Mucosa of descending colon (tissue), 3 donors: ENCODE measurements at regions not wholly inside any gene's neighbourhood (a gene's known extent, or its start where the extent isn't known, plus 50 kb on each side); places are given as distances from the start of the nearest gene placed in this dataset.

Source experiments
- ATAC-seq: fragments of 200-7000 bp; cut with Tn5 transposase; one replicate; pipeline ENCODE4 v1.9.1; 2020; ENCODE audit warnings: mild to moderate bottlenecking, moderate library complexity
- DNase-seq, 3 donors: peaks; one replicate each; pipeline ENCODE4 v3.0.0-alpha.2; 2020
- H3K36me3 ChIP-seq: fragments of 200-600 bp; one replicate; pipeline ENCODE4 v1.8.0; 2021; ENCODE audit warnings: low read depth, mild to moderate bottlenecking
- H3K4me1 ChIP-seq: fragments of 200-600 bp; one replicate; pipeline ENCODE4 v1.8.0; 2021; ENCODE audit warnings: low read depth, mild to moderate bottlenecking
- H3K4me3 ChIP-seq: fragments of 200-600 bp; one replicate; pipeline ENCODE4 v1.8.0; 2021; ENCODE audit warnings: mild to moderate bottlenecking
- H3K9me3 ChIP-seq: fragments of 200-600 bp; one replicate; pipeline ENCODE4 v1.8.0; 2021; ENCODE audit warnings: mild to moderate bottlenecking
- intact Hi-C, 2 donors: fragments of 100-400 bp; cut with DNase I in 1 of 2; cut with micrococcal nuclease in 1 of 2; formaldehyde crosslinking; loops; one replicate each; pipeline versions ENCODE4 v1.11.0 to v1.11.1; 2022; cut with DNase I, micrococcal nuclease
- TF ChIP-seq, protein P1 (sequence below): fragments of 200-600 bp; IDR thresholded peaks from one replicate; pipeline ENCODE4 v1.8.0; 2022; ENCODE audit warnings: antibody characterized with exemption, mild to moderate bottlenecking
- donor health status: DM: no; HTN: no; CAD: no; lungs with moderate emphysema.
- donor health status: DM: no; HTN: no; CAD: no.
- donor health status: DM: no; HTN: yes; CAD: no.

DNA sequence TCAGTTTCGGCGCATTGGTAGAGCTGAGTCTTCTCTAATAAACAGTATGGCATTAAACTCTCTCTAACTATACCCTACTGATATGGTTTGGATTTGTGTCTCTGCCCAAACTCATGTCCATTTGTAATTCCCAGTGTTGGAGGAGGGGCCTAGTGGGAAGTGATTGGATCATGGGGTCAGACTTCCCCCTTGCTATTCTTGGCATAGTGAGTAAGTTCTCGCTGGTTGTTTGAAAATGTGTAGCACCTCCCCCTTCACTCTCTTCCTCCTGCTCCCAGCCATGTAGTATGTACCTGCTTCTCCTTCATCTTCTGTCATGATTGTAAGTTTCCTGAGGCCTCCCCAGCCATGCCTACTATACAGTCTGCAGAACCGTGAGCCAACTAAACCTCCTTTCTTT lies 682.7 kb upstream of the ARGLU1 start:
- no peak overlapping the region for H3K4me3 ChIP-seq
- intact Hi-C loops, result no loop called here
- no peaks in the 10 kb centered on the region for H3K9me3 ChIP-seq
- TF ChIP-seq, protein P1, sequence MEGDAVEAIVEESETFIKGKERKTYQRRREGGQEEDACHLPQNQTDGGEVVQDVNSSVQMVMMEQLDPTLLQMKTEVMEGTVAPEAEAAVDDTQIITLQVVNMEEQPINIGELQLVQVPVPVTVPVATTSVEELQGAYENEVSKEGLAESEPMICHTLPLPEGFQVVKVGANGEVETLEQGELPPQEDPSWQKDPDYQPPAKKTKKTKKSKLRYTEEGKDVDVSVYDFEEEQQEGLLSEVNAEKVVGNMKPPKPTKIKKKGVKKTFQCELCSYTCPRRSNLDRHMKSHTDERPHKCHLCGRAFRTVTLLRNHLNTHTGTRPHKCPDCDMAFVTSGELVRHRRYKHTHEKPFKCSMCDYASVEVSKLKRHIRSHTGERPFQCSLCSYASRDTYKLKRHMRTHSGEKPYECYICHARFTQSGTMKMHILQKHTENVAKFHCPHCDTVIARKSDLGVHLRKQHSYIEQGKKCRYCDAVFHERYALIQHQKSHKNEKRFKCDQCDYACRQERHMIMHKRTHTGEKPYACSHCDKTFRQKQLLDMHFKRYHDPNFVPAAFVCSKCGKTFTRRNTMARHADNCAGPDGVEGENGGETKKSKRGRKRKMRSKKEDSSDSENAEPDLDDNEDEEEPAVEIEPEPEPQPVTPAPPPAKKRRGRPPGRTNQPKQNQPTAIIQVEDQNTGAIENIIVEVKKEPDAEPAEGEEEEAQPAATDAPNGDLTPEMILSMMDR, result no peak
- H3K4me1 ChIP-seq, result no peaks in the 10 kb centered on the region
- no peak for ATAC-seq
- no peaks in the 10 kb centered on the region for H3K36me3 ChIP-seq
- no peak for DNase-seq

DNA sequence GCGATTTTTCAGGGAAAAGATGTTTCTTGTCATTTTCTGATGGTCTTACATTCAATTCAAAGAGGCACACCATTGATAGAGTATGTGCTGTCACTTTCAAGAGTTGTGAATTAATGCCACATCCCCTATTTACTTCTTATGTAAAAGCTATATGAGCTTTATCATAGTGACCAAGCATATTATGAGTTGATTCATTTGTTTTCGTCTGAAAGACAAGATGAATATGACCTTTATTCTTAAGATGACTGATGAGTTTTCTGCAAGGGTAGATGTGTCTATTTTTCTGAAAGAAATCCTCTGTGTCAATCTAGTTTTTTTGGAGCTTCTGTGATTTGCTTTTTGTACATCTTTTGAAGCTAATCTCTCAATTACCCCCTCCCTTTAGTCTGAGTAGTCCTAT lies 676.3 kb upstream of the ARGLU1 start:
- ATAC-seq (no peak), DNase-seq (no peak)
- intact Hi-C loops, result no loop called here
- no peak overlapping the region for H3K4me3 ChIP-seq
- TF ChIP-seq, protein P1, result no peak
- H3K4me1 ChIP-seq, result no peaks in the 10 kb centered on the region
- no peaks in the 10 kb centered on the region for H3K36me3 ChIP-seq
- H3K9me3 ChIP-seq, result no peaks in the 10 kb centered on the region

DNA sequence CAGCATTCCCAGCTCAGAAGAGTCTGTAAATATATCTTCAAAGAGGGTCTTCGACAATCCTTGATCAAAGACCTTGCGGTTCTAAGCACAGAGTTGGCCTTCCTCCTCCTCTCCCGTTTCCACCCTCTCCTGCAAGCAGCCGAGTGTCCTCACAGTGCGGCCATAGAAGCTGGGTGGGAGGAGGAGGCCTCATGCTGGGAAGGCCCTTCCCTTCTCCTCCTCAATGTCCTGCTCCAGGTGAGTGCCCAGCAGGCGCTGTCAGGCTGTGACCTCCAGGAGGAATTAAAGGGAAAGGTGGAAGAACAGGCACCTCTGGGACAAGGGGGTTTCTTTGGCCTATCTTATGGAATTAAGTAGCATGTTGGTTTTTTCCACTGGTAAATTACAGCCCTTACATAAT lies 674.2 kb upstream of the ARGLU1 start:
- Histone ChIP-seq H3K4me1 (no peaks in the 10 kb centered on the region), H3K9me3 (no peaks in the 10 kb centered on the region), H3K36me3 (no peaks in the 10 kb centered on the region), H3K4me3 (no peak overlapping the region)
- ATAC-seq, result no peak
- no peak for DNase-seq
- TF ChIP-seq, protein P1, result no peak
- intact Hi-C loops, result no loop called here

DNA sequence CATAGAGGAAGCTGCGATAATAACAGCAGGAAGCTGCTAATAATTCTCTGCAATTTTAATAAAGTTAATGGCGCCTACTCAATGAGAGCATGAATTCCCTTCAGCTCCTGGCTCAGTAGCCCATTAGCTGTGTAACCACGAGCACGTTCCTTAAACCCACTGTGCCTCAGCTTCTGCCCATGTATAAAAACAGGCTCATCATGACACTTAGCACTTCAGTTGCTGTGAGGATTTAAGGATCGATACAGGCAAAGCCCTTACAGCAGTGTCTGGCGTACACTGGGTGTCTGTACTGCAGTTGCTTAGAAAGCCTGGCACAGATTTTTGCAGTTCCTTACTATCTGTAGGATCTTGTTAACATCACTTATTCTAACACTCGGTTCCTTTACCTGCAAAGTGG lies 673.4 kb upstream of the ARGLU1 start:
- ATAC-seq (no peak), DNase-seq (no peak)
- intact Hi-C loops, result no loop called here
- no peak overlapping the region for H3K4me3 ChIP-seq
- TF ChIP-seq, protein P1, result no peak
- H3K4me1 ChIP-seq, result no peaks in the 10 kb centered on the region
- no peaks in the 10 kb centered on the region for H3K9me3 ChIP-seq
- no peaks in the 10 kb centered on the region for H3K36me3 ChIP-seq

DNA sequence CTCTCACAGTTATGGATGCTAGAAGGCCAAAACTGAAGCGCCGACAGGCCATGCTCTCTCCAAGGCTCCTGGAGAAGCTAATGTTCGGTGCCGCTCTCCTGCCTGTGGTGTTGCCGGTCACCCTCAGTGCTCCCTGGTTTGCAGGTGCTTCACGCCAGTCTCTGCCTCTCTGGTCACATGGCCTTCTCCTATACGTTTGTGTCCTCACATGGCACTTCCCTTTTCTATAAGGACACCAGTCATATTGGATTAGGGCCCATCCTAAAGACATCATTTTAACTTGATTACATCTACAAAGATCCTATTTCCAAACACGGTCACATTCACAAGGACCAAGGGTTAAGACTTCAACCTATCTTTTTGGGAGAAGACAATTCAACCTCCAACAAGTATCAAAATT lies 671.3 kb upstream of the ARGLU1 start:
- intact Hi-C loops, result no loop called here
- Histone ChIP-seq H3K4me3 (no peak overlapping the region), H3K36me3 (no peaks in the 10 kb centered on the region), H3K4me1 (no peaks in the 10 kb centered on the region), H3K9me3 (no peaks in the 10 kb centered on the region)
- DNase-seq, result no peak
- TF ChIP-seq, protein P1, result no peak
- no peak for ATAC-seq

DNA sequence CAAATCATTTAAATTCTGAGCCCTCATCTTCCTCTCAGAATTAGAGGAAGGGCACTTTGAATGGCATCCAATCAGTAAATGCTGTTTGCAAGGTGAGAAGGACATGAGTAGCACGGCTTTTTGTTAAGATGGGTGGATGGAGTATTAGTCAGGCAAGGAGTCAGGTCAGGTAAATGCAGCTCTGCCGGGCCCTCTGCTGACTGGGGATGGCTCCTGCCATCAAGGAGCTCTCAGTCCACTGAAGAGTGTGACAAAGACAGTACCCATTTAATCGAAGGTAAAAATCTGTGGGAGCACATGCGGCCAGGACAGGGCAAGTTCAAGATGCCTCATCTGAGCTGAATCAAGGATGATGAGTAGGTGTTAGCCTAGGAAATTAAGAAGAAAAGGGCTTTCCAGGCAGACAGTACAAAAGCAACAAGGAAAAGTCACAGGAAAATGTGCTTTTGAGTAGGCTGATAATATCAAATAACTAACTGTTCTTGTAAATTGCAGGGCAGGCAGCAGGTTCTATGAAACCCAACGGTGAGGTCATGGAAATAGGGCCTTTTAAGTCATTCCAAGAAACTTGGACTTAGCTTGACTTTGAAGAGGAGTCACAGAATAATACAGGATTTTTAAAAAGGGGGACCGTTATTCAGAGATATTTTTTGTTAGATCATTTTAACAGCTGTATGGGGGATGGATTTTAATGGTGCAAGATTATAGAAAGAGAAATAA lies 670.5 kb upstream of the ARGLU1 start:
- Histone ChIP-seq H3K9me3 (no peaks in the 10 kb centered on the region), H3K36me3 (no peaks in the 10 kb centered on the region), H3K4me3 (no peak overlapping the region), H3K4me1 (no peaks in the 10 kb centered on the region)
- DNase-seq, result no peak
- no peak for ATAC-seq
- intact Hi-C loops, result no loop called here
- TF ChIP-seq, protein P1, result no peak
